Prostate gland (tissue), 2 donors: ENCODE measurements at regions not wholly inside any gene's neighbourhood (a gene's known extent, or its start where the extent isn't known, plus 50 kb on each side); places are given as distances from the start of the nearest gene placed in this dataset.

Experiments used
- CTCF ChIP-seq, 4 experiments: fragments of 200-600 bp in 2 of 4; fragments of 450-650 bp in 2 of 4; sonication (generic) in 2 of 4; IDR thresholded peaks; 1 replicate in 3 of 4; 2 replicates in 1 of 4; pipeline ENCODE4 v1.5.1; 2016 to 2019; ENCODE audit warnings: antibody characterized with exemption in 4 of 4, mild to moderate bottlenecking in 2 of 4, moderate library complexity in 2 of 4
- POLR2A ChIP-seq: fragments of 450-650 bp; IDR thresholded peaks from one replicate; pipeline ENCODE4 v1.6.1; 2016; ENCODE audit warnings: antibody characterized with exemption, mild to moderate bottlenecking

- no peak for TF ChIP-seq POLR2A
- no peak for TF ChIP-seq CTCF (IDR thresholded peaks at IDR 0.05)
These were observed 482.8 kb upstream of the ZMIZ1 start for GRCh38 chr10:78585952-78586351.
